ENCODE measurements at regions not wholly inside any gene's neighbourhood (a gene's known extent, or its start where the extent isn't known, plus 50 kb on each side); places are given as distances from the start of the nearest gene placed in this dataset.

DNA sequence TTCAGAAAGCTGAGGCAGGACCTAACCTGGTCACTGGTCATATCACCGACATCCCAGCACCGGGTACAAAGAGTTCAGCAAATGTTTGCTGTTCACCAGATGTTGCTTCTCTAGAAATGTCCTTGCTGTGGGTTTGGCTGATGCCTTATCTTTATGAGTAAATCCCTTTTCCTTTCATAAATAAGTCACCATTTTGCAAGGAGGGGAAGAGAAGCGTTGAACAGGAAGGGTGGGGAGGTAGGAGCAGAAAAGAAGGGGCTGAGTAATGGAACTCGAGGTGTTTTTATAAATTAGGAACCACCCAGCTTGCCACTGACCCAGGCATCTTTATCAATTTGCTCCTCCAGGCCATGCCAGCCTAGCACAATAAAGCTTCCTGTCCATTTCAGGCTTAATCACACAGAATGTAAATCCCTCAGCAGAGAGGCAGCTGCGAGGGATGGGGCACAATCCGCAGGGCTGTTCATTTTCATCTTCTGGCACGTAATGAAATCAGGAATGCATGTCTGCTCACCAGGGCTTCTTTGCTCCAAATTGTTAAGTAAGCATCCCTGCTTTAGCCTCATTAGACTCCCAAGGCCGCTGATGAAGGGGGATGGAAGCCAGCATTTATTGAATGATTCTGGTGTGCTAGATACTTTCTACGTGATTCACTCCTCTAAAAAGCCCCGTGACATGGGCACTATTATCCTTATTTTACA, 371.9 kb upstream of the CHD6 start:
- BruUV-seq (replicated peaks) = no TSS peak
- whole genome bisulfite sequencing (ENCODE audit: low lambda C conversion rate) = 12% methylated on average over 10 of the region's 10 CpGs
- Histone ChIP-seq H3K4me1 (ENCODE audit: insufficient read depth, low read length) (no peaks in the 10 kb centered on the region), H3K4me2 (ENCODE audit: low read depth, low read length) (no peak overlapping the region), H3K9ac (ENCODE audit: insufficient read depth, low read depth, low read length) (no peak overlapping the region), H3K79me2 (ENCODE audit: insufficient read depth, low read length) (no peaks in the 10 kb centered on the region), H4K20me1 (ENCODE audit: insufficient read depth, low read length) (no peaks in the 10 kb centered on the region), H3K4me3 (replicated peaks in 1 of 3; ENCODE audit: insufficient read depth in 1 of 3, low read depth in 2 of 3, low read length in 3 of 3) (no peak overlapping the region), H3K36me3 (replicated peaks in 1 of 2; ENCODE audit: control insufficient read depth in 1 of 2, insufficient read depth in 2 of 2, low read length in 2 of 2) (no peaks in the 10 kb centered on the region), H2AFZ (ENCODE audit: low read length) (no peak overlapping the region), H3K27me3 (ENCODE audit: control insufficient read depth in 1 of 2, insufficient read depth in 2 of 2, low read length in 2 of 2) (no peaks in the 10 kb centered on the region), H3K27ac (ENCODE audit: extremely low read length, insufficient read depth, low read length) (no peak overlapping the region), H3K9me3 (ENCODE audit: low read length) (peaks cover 5% of the 10 kb centered on the region; the same call in 1 of the 2 replicates)
- in situ Hi-C loops (cut with HindIII; ENCODE audit: extremely low pct_ligation_motif_present, low pct_unique_long_range_greater_than_20kb) (no loop called here), intact Hi-C loops (cut with micrococcal nuclease; ENCODE audit: unreplicated experiment) (no loop called here)
- ChIA-PET CTCF (ENCODE audit: low intra/inter-chr PET ratio, low total read pairs) (no interaction called here), POLR2A (no interaction called here)
- no peak for ATAC-seq
- FAIRE-seq = no peak
- DNase-seq (ENCODE audit: low spot score) = no peak
- TF ChIP-seq CBX2 (IDR thresholded peaks at IDR 0.05; ENCODE audit: low read depth, low read length) (no peak), CBX2 (CRISPR knock-in tag; IDR thresholded peaks at IDR 0.05; ENCODE audit: low read depth) (no peak), KDM5A (IDR thresholded peaks at IDR 0.05; ENCODE audit: borderline replicate concordance, low read length) (no peak), ZNF234 (CRISPR knock-in tag; conservative IDR thresholded peaks at IDR 0.05) (no peak), GPN1 (CRISPR knock-in tag; IDR thresholded peaks at IDR 0.05; ENCODE audit: borderline replicate concordance) (no peak), SALL2 (CRISPR knock-in tag; IDR thresholded peaks at IDR 0.05) (no peak), THRA (CRISPR knock-in tag; IDR thresholded peaks at IDR 0.05; ENCODE audit: borderline replicate concordance) (no peak), ZNF496 (CRISPR knock-in tag; IDR thresholded peaks at IDR 0.05; ENCODE audit: insufficient replicate concordance) (no peak), ZNF124 (CRISPR knock-in tag; IDR thresholded peaks at IDR 0.05) (no peak), SRSF9 (IDR thresholded peaks at IDR 0.05; ENCODE audit: borderline replicate concordance, insufficient read depth, low read depth, low read length, poor library complexity, severe bottlenecking) (no peak), LCORL (IDR thresholded peaks at IDR 0.05) (no peak), LCORL (CRISPR knock-in tag; IDR thresholded peaks at IDR 0.05) (no peak), ZNF660 (CRISPR knock-in tag; IDR thresholded peaks at IDR 0.05; ENCODE audit: borderline replicate concordance, low read depth) (no peak), JUNB (CRISPR knock-in tag; IDR thresholded peaks at IDR 0.05; ENCODE audit: borderline replicate concordance) (no peak), SKI (IDR thresholded peaks at IDR 0.05; ENCODE audit: partially characterized antibody) (no peak)
